Mesothelial cell of epicardium (in vitro differentiated cells): ENCODE measurements at regions not wholly inside any gene's neighbourhood (a gene's known extent, or its start where the extent isn't known, plus 50 kb on each side); places are given as distances from the start of the nearest gene placed in this dataset.

Experiments
- DNase-seq, 2 experiments: peaks; one replicate each; pipeline ENCODE4 v3.0.0; 2021; ENCODE audit warnings: low spot score in 2 of 2; ENCODE audit not compliant: unreplicated experiment in 2 of 2
- H3K27ac Mint-ChIP-seq: 2 replicates; pipeline ENCODE4 v1.8.0; 2021; ENCODE audit warnings: mixed read lengths
- H3K27me3 Mint-ChIP-seq: 2 replicates; pipeline ENCODE4 v1.8.0; 2021; ENCODE audit warnings: low read depth, mixed read lengths
- H3K36me3 Mint-ChIP-seq: 2 replicates; pipeline ENCODE4 v1.8.0; 2021; ENCODE audit warnings: mixed read lengths
- H3K4me1 Mint-ChIP-seq: 2 replicates; pipeline ENCODE4 v1.8.0; 2021; ENCODE audit warnings: mixed read lengths
- H3K4me3 Mint-ChIP-seq: 2 replicates; pipeline ENCODE4 v1.8.0; 2021; ENCODE audit warnings: mild to moderate bottlenecking, moderate library complexity, mixed read lengths
- H3K9me3 Mint-ChIP-seq: 2 replicates; pipeline ENCODE4 v1.8.0; 2021; ENCODE audit warnings: mixed read lengths
- CTCF ChIP-seq: fragments of 200-600 bp; sonication (generic); IDR thresholded peaks from one replicate; pipeline ENCODE4 v1.5.0; 2021; ENCODE audit warnings: antibody characterized with exemption; ENCODE audit not compliant: unreplicated experiment

GRCh38 chr3:117874904-117875874 lies 1159.5 kb downstream of the IGSF11 start:
- Mint-ChIP-seq H3K27me3 (peaks cover 5% of the 10 kb centered on the region), H3K4me3 (no peak overlapping the region), H3K4me1 (peaks cover 24% of the 10 kb centered on the region), H3K27ac (no peak overlapping the region), H3K9me3 (no peaks in the 10 kb centered on the region), H3K36me3 (no peaks in the 10 kb centered on the region)
- no peak for TF ChIP-seq CTCF
- DNase-seq, result no peak

GRCh38 chr3:117875887-117876286 lies 1158.8 kb downstream of the IGSF11 start:
- Mint-ChIP-seq H3K4me3 (no peak overlapping the region), H3K27me3 (peaks cover 8% of the 10 kb centered on the region), H3K9me3 (no peaks in the 10 kb centered on the region), H3K4me1 (peaks cover 26% of the 10 kb centered on the region), H3K27ac (no peak overlapping the region), H3K36me3 (no peaks in the 10 kb centered on the region)
- DNase-seq, result no peak
- no peak for TF ChIP-seq CTCF

DNA sequence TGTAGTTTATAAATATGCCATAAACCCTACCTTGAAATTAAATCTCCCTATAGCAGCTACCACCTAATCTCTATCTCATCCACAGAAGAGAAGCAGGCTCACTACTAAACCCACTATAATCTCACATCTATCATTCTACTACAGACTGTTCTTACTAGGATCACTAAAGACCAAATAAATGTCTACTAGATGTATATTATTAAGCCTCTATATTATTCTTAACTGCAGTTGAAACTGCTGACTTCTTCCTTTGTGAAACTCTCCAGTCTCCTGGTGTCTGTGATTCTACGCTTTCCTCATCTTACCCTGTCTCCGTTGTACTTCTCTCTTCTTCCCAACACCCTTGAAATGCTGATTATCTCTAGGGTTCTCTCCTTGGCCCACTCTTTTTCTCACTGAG lies 1154.0 kb downstream of the IGSF11 start:
- H3K27ac Mint-ChIP-seq, result no peak overlapping the region
- TF ChIP-seq CTCF, result no peak
- H3K4me3 Mint-ChIP-seq, result no peak overlapping the region
- DNase-seq, result no peak
- no peaks in the 10 kb centered on the region for H3K9me3 Mint-ChIP-seq
- H3K27me3 Mint-ChIP-seq, result peaks cover 8% of the 10 kb centered on the region
- no peaks in the 10 kb centered on the region for H3K36me3 Mint-ChIP-seq
- H3K4me1 Mint-ChIP-seq, result peaks cover 4% of the 10 kb centered on the region

DNA sequence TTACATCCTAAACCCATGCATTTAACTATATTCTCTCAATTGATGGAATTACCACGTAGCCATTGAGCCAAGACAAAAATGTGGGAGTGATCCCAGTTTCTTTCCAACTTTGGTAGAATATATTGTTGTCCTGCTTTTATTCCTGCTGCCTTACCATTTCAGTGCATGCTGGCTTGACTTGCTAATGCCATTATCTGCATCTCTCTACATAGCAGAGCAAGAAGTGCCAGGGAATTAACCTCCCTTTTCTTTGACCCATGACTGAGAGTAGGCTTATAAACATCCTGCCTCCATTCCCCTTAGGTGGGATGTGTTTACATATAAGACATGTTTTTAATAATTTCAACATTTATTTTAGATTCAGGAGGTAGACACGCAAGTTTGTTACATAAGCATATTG lies 1153.4 kb downstream of the IGSF11 start:
- H3K9me3 Mint-ChIP-seq, result no peaks in the 10 kb centered on the region
- no peaks in the 10 kb centered on the region for H3K36me3 Mint-ChIP-seq
- no peak for TF ChIP-seq CTCF
- DNase-seq, result no peak
- H3K27me3 Mint-ChIP-seq, result peaks cover 8% of the 10 kb centered on the region
- peaks cover 3% of the 10 kb centered on the region for H3K4me1 Mint-ChIP-seq
- no peak overlapping the region for H3K27ac Mint-ChIP-seq
- no peak overlapping the region for H3K4me3 Mint-ChIP-seq

GRCh38 chr3:117885011-117885441 lies 1149.6 kb downstream of the IGSF11 start:
- peaks cover 5% of the 10 kb centered on the region for H3K27me3 Mint-ChIP-seq
- H3K4me1 Mint-ChIP-seq, result peaks cover 9% of the 10 kb centered on the region
- no peaks in the 10 kb centered on the region for H3K36me3 Mint-ChIP-seq
- DNase-seq, result no peak
- no peak overlapping the region for H3K4me3 Mint-ChIP-seq
- H3K9me3 Mint-ChIP-seq, result no peaks in the 10 kb centered on the region
- no peak for TF ChIP-seq CTCF
- H3K27ac Mint-ChIP-seq, result no peak overlapping the region
